ENCODE measurements at regions not wholly inside any gene's neighbourhood (a gene's known extent, or its start where the extent isn't known, plus 50 kb on each side); places are given as distances from the start of the nearest gene placed in this dataset.
"Not testable (repeated sequence)": the region's sequence is repeated elsewhere in the genome, so short reads cannot be mapped to it uniquely, and the experiment has no call there.

DNA sequence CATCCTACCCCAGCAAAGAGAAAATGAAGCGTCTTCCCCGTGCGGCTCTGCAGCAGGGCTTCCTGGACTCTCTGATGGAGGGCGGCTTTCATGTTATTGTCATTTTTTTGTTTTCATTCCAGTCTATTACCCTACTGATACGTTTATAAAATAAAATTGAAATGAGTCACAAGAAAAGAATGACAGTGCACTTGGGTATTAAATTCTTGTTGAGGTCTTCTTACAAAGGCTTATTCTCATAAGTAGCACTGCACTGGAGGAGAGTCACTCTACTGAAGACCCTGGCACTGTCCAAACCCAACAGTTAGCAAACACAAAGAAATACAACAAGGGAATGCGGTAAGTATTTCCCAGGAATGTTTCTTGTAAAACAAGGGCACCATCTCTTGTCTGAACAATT, 379.3 kb downstream of the MAFB start:
- no peak for DNase-seq

DNA sequence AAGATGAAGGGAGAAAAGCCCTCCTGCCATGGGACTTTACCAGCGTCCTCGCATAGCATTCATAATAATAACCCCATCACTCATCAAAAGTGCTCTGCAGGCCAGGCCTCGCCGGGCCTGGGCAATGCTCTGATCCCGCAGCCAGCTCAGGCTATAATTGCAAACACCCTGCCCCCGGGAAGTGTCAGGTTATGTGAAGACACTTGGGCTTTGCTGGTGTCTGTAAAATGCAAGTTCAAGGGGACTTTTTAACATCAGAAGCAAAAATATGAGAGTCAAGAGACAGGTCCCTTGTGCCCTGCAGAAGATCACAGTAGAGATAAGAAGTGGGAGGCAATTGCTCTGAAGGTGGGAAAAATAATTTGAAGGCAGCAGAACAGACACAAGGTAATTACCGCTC, 381.0 kb downstream of the MAFB start:
- no peak for DNase-seq

DNA sequence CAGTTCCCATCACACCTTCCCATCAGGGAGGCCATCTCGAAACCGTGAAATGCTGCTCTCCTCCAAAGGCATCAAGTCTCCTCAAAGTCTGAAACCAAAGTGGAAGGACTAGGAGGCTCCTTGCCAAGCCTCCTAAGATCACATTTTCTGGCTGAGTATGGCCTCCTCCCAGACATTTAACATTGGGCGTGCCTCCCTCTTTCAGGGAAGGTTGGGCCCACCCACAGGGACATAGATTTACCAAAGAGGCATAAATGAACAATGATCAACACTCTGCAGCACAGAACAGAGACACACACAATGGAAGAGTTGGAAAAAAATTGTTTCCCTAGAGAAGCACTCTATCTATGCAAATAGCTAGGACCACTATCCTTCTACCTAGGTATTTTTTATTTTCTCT, 381.8 kb downstream of the MAFB start:
- DNase-seq = no peak

DNA sequence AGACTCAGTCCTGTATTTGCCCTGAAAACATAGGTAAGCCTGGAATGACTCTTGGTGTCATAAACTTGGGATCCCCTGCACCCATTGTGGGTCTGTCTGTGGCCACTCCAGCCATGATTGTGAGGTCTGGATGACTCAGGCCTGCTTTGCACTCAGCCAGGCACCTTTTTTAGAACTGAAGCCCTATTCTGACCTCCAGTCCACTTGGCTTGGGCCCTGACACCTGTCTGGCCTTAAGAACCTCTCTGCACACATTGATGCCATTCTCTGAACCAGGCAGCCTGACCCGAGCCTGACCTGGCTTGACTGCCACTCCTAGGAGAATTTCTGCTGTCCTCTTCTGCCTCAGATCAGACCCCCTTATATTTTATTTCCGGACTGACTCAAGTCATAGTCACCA, 383.7 kb downstream of the MAFB start:
- no peak for DNase-seq

DNA sequence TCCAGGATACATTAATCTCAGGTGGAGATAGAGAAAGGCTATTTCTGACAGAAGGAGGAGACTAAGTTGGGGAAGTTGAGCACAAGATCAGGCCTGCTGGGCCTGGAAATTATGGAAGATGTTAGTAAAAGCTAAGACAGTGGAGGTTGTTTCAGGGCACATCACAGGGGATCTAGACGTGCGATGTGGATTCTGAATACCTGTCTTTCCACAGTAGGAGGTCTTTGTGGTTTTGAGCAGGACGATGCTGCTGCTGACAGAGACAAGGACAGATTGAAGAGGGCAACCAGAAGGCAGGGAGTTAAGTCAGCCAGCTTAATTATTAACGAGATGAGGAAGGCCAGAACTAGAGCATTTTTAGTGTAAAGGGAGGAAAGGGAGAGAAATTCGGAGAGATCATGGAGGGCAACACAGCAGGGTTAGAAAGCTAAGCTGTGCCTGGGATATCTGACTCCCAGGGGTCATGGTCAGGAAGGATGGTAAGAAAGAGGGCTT, 384.9 kb downstream of the MAFB start:
- DNase-seq = no peak

DNA sequence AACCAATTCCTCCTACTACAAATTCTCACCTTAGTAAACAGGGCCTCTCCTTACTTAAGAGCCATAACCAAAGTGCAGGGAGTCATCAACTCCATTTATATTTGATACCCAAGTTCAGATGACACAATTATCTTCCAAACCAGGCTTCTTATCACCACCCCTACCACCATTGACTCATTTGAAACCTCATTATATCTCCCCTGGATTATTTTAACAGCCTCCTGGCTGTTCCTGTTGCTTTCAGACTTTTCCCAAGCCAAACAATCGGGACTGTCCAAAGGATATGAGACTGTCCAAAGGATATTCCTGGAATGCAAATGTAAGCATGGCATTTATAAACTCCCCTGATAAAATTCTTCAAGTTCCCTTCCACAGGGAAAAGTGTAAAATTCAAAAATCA, 394.3 kb downstream of the MAFB start:
- DNase-seq = no peak

DNA sequence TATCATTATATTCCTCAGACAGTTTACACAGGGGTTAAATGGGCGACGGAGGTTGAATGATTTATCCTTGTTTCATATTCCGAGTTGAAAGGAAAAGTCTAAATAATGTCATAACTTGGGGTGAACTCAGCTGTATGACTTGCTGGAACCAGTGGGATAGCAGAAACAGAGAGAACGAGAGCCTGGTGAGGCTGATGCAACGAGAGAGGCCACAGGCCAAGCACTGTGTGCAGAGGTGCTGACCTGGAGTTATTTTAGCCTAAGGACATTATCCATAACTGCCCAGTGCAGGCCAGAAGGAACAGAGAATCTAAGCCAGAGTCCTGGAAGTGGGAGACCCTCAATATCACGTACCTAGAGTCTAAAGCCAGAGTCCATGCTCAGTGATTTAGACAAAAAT, 394.9 kb downstream of the MAFB start:
- no peak for DNase-seq

DNA sequence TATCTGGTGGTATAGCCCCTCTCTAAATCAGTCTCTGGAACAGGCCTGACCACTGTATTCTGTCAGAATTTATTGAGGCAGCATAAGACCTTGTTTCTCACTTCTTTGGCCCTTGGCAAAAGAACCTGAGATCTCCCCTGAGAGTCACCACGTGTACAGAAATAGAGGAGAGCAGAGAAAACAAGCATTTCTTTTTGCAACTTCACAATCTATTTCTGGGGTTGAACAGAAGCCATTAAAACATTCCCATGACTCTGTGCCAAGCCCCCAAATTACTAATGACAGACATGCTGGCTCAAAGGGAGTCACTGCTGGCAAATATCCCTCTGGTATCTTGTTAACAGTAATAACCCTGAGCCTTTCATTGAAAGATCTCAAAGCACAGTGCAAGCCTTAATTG, 395.3 kb downstream of the MAFB start:
- no peak for DNase-seq

DNA sequence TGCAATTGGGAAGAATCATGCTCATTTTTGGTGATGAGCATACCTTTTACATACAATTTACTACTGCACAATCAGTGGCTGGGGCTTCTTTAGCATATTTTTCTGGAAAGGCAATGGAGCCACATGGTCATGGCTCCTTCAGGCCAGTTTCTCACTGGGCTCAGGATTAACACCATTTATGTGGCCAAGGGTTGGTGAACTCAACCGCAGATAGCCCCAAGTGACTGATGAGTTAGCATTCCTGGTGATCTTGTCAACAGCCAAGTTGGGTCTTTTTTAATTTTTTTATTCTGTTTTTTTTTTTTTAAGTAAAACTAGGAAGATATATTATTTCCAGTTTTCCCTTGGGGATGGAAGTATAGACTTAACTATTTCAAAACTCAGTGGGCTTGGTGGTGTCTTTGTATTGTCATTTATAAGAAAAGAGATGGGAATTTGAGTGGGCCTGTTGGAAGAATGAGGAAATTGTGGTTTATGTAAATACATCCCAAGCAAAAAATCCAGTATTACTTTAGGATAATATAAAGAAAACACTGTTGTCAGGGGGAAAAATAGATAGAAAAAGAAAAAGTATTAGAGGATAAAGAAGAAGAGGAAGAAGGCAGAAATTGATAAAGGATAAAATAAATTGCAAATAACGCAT, 397.4 kb downstream of the MAFB start:
- DNase-seq = no peak

DNA sequence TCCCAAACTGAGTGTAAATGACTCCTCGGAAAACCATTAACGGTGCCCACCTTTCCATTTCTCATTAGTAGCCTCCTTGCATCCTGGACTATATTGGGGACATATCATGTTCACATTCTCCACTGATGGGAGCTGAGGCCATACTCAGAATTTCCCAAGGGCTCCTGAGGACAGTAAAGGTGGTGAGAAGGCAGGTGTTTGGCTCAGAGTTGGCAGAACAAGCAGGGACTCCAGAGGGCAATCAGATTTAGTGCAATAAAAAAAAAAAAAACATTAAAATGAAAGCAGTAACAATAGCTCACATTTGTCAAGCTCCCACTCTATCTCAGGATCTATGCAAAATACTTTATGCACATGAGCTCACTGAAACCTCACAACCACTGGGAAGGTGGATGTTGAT, 401.4 kb downstream of the MAFB start:
- no peak for DNase-seq

DNA sequence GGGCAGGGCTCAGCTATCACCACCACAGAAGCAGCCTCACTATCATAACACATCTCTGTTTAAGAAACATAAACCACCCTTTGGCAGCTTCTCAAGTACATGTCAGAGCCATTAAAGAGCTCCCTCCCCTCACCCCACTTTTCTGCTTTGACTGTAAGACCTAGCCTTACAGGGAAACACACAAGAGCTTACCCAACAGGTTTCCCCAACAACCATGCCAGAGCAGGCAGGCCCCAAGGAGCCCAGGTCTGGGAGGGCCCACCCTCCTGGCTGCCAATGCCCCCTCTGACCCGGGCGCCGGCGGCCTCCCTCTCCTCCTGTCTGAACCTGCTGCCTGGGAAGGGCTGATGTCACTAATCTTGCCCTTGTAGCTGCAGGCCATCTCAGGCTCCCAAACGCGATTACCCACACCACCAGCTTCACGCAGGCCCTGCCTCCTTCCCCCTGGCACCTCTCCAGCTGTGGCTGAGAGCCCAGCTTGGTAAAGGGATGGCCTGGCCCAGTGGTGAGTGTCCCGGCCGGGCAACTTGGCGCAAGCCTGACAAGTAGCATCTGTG, 402.0 kb downstream of the MAFB start:
- DNase-seq = no peak

DNA sequence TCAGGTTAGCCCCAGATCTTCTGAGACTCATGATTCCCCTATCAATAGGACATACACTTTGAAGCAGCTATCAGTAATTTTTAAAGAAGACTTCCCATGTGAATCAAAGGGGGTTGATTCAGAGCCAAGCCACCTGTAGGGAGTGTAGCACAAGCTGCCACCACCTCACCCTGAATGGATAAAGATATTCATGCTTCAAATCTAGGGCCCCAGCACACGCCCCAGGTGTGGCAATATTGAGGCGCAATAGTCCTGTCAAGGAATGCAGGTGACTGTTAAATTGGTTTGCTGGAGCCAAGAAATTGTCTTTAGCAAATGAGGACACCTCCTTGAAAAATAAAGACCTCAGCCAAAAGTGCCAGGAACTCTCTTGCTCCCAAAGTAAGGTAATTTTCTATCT, 404.4 kb downstream of the MAFB start:
- no peak for DNase-seq

DNA sequence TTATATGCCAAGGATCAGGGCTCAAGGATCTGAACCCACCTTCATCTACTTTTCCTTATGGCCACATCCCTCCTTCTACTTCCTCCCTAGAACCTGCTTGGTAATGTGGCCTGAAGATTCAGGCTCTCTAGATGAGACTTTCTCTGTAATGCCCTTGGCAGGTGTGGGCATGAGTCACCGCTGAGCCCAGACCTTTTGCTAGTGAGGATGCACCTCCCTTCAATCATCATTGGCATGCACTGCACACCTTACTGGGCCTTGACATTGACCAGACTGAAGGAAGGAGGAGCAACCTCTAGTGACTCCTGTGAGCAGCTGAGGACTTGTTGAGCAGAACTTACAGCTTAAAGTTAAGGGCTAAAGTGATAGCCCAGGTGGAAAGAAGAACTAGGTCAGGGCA, 405.3 kb downstream of the MAFB start:
- DNase-seq = no peak

DNA sequence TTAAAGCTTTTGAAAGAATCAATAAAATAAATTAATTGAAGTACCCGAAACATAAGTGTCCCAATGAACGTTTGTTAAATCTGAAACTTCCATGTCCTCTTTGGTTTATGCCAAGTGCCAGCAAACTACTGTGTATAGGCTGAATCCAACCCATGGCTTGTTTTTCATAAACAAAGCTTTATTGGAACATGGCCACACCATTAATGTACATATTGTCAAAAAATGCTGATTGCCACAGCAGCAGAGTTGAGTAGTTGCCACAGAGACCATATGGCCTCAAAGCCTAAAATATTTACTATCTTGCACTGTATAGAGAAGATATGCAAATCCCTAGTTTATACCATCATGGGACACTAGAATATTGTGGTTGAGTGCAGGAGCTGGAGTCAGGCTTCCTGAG, 406.1 kb downstream of the MAFB start:
- DNase-seq = no peak

DNA sequence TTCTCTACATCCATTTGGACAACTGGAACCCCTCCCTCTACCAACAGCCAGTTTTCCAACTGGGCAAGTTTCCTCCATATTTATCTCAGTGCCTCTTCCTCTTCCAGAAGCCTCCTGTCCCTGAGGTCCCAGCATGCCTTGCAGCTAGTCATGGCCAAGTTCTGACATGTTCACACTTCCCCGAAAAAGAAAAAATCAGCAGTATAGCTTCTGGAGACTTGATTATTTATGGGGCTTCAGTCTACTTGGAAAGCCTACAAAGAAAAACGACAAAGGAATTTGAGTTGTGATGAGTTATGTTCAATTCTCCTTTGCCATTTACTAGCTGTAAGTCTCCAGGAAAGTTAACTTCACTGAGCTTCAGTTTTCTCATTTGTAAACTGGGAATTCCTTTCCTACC, 406.5 kb downstream of the MAFB start:
- no peak for DNase-seq

DNA sequence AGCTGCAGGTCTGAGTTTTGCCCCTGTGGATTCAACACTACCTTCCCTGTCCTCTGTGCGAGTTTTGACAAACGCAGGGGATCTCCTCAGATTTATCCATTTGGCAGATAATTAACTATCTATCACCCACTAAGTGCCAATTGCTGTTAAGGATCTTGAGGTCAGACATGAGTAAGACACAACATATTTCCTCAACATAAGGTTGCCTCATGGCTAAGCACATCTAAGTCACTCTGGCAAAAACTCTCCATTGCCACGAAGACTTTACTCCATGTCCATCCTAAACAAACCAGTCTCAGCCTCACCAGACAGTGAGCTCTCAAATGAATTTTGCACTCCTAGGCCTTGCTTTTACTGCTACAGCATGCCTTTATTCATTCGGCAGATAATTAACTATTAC, 408.4 kb downstream of the MAFB start:
- no peak for DNase-seq

DNA sequence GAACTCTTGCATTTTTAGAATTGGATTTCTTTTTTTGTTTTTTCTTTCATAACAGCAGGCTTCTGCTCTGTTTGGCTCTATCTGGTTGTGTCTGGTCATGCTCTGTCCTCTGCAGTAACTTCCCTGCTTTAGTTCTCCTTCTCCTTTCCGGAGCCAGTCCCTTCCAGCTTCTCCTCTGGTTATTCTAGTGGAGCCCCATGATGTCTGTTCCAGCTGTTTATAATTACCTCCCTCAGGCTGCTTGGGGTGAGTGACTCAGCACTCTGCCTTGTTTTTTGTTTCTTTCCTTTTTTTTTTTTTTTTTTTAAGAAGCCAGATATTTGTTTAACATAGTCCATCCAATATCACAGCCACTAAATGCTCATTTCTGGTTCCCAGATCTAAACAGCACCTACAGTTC, 409.6 kb downstream of the MAFB start:
- no peak for DNase-seq

DNA sequence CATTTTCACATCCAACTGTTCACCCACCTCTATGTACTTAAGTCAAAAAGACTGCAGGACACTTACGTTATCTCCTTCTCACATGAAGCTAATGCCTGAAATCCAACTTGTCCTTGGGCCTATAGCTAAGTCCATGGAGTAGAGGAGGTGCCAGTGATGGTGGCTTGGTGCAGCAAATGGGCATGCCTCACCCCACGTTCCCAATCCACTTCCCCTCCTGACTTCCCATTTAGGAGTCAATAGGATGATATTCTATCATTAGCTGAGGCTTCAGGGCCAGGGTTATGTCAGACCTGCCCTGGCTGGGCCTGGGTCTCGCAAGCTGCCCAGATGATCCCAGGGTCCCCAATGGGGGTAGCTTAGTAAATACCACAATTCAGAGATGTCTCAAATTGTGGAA, 410.4 kb downstream of the MAFB start:
- no peak for DNase-seq

DNA sequence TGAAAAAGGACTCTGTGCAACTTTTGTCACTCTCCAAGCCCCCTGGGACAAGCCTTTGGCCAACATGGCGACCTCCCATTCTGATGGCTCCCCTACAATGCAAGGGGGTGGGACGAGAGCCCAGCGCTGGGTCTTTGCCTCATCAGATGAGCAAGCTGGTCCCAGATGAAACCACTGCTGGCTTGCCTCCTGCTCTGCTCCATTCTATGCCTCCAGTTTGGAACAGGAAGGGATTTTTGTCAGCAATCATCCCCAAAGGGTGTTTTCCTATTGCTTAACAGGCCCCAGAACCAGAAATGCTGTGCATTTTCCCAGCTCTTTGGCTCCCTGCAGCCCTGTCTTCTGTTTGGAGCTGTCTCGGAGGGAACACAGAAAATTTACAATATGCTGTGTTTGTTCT, 412.7 kb downstream of the MAFB start:
- DNase-seq = no peak

DNA sequence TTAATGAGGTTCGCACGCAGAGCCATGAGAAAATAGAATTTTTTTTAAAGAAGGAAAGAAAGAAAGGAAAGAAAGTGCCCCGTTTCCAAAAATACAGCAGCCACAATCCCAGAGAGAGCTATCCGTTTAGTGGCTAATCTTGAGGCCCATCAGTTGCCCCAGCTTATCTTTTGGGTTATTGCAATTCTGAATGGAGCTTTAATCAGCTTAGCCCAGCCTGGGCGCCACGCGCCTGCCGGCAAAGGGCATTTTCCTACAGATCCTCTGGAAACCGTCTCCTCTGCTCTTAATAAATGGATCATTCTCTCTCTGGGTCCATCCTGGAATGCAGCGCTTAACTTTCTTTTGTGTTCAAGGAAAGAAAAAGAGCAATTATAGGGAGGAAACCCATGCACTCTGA, 413.3 kb downstream of the MAFB start:
- DNase-seq = no peak

DNA sequence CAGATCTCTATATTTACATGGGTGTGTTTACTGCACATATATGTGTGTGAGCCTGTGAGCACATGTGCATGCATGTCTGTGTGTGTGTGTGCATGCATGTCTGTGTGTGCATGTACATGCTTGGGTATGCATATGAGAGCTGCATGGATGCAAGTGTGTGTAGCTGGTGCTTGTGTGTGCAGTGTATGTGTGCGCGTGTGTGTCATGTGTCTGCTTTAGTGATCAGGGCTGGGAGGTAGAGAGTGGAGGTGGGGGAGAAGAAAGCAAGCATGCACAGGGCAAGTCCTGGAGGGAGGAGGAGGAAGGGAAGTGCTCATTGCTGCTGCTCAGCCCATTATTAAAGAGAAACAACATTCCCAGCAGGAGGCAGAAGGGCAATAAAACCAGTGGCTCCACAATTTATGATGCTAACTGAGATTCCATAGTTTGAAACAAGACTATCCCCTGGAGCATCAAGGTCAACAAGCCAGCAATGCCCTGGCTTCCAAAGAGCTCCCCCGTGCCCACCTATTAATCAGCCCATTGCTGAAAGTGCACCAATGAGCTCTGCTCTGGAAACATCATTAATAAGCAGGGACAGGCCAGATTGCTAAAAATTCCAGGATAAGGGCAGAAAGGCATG, 414.0 kb downstream of the MAFB start:
- no peak for DNase-seq

DNA sequence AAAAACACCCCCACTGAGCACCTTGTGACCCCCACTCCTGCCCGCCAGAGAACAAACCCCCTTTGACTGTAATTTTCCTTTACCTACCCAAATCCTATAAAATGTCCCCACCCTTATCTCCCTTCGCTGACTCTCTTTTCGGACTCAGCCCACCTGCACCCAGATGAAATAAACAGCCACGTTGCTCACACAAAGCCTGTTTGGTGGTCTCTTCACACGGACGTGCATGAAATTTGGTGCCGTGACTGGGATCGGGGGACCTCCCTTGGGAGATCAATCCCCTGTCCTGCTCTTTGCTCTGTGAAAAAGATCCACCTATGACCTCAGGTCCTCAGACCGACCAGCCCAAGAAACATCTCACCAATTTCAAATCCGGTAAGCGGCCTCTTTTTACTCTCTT, 419.8 kb downstream of the MAFB start:
- not testable (repeated sequence) for DNase-seq

DNA sequence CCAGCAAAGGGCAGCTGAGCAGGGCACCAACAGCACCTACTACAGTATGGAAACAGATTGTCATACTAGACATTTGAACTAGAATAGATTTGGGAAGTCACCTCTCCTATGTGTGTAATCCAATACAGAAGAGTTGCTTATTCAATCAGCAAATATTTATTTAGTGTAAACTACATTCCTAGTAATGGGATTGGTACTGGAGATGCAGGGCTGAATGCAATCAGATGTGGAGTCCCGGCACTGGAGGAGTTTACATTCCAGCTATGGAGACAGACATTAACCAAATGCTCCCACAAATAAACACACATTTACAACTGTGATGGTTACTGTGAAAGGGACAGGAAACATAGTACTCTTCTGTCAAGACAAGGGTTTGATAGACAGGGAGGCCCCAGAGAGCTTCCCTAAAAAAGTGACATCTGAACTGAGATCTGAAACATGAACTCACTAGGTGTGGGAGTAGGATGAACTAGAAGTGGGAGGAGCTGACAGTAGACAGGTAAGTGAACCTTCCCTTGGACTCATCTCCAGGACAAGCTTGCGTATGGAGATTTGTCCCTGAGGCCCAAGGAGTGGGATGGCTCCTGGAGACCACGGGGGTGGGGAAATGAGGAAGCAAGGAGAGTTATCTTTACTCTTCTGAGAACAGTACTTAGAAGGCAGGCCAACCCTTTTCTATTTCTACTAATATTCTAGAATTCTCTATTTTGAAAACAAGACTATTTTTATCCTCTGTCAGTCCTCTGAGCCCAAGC, 420.5 kb downstream of the MAFB start:
- no peak for DNase-seq

Data from activated CD4-positive, CD25-positive, alpha-beta regulatory T cell (primary cell).